GM18519 (cell line): ENCODE measurements at regions not wholly inside any gene's neighbourhood (a gene's known extent, or its start where the extent isn't known, plus 50 kb on each side); places are given as distances from the start of the nearest gene placed in this dataset.
A peak's percentile ranks its signal among the peaks of the same experiment; 100 is the strongest.

Experiments
- ATAC-seq: cut with Tn5 transposase; IDR thresholded peaks from one replicate; pipeline ENCODE4 v1.9.1; 2021; ENCODE audit warnings: mild to moderate bottlenecking, moderate library complexity; ENCODE audit not compliant: unreplicated experiment, low FRiP score

DNA sequence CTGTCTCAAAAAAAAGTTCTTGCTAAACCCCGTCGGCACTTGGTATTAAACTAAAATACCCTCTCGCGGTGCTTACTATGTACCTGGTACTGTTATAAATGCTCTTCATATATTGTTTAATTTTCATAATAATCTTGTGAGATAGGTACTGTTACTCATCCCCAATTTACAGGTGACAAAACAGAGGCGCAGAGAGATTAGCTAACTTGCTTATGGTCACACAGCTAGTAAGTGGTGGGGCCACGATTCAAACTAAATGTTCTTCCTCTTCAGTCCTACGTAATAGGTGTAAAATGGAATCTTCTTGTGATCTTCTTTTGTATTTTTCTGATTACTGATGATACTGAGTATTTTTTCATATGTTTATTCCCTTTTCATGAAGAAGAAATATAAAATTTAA, 51.3 kb downstream of the TET3 start:
- no peak for ATAC-seq

DNA sequence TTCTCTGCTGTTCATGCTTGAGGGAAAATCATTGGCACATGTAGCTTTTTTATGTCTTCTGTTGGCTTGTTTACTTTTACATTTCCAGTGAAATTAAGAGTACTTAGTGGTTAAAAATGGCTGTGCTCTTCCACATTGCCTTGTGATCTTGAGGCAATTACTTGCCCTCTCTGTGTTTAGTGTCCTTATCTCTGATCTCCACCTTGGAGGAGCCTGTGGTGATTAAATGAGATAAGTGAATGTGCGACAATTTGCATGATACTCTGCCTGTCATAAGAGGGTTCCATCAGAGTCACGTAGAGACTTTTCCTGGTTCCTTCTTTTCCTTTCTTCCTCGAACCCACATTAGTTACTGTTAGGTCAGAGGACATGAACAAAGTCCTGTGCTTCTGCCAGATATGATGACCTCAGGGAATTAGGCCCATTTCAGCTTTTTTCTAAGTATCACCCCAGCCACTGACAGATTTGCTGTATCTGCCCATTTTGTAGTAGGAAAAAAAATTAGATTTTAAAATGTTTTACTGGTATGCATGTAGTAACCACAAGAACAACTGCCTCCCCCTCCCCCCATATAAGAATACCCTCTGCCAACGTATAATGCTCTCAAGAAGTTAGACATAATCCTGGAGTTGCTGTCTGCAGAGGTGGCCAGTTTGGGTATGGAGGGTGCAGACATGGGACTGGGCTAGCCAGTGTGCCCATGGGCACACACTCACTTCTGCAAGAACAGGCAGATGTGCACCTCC, 51.9 kb downstream of the TET3 start:
- ATAC-seq = no peak

DNA sequence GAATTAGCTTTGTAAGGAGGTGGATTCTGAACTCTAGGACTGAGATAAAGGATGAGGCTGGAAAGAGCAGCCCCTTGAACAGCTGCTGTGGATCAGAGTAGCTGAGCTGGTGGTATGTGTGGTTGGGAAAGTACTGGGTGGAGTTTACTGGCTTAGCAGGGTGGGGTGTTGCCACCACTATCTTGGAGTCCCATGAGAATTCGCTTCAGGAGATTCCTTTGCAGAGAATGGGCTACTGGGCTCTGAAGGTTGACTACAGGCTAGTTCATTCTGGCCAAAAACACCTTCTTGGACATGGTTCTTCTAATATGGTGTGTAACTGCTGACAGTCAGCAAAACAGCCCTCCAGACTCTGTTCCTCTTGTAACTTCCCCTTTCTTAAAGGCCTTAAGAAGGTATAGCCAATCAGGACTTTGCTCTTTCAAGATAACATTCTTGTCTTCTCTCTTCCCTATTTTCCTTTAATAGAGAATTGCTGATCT, 52.7 kb downstream of the TET3 start:
- peak; percentile 42 for ATAC-seq

DNA sequence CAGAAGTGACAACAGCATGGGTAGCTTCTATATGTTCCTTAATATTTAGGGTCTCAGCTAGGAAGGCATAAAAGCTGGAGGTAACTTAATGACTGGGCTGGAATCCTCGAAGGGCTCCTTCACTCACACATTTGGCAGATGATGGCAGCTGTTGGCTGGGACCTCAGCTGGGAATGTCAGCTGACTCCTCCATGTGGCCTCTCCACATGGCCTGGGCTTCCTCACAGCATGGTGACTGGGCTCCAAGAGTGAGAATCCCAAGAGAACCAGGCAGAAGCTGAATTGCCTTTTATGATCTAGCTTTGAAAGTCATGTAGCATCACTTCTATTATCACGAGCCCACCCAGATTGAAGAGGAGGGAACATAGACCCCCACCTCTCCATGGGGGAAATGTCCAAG, 54.9 kb downstream of the TET3 start:
- no peak for ATAC-seq

DNA sequence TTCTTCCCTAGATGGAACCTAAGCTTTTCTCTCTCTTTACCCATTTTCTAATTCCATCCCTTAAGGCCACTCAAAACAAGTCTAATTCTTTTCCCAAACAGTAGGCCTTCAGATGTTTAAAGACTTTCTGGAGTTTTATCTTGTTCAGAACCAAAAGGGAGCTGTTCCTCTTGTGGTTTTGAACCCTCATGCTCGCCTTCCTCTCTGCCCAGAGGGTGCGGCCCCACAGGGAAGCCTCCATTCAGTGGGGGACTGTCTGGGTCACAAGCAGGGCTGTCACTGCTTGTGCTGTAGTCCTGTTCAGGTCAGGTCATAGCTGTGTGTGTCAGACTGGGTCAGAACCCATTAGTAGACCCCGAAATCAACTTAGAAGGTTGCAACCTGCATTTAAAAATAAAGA, 56.5 kb downstream of the TET3 start:
- no peak for ATAC-seq

DNA sequence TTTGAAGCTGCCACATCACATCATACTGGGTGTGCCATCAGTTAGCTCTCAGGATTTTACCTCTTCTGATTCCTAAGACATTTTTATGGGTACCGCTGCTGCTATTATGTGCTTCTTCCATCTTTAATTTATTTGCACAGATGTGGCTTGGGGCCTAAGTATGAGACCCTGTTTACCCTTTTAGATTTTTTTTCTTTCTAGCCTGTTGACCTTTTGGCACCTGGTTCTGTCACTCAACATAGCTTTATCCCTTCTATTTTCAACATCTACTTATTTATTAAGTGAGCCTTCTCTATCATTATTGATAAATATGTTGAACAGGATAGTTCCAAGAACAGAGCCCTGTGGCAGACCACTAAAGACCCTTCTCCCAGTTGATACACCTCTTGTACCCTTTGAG, 57.0 kb downstream of the TET3 start:
- no peak for ATAC-seq

DNA sequence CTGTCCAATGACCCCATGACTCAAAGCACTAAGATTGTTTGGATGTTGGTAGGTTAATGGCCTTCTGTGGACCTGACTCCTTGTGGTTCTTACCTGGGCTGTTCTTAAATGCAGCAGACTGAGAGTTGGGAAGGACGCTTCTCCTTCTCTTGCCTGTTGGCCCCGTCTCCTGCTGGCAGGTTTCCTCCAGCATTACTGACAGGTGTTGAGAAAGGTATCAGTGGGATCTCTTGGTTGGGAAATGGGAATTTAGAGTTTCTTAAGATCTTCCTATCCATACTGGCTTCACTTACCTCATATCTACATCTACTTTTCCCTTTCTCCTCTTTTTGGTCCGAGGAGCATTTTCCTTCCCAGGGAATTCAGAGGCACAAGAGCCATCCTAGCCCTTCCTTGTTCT, 57.9 kb downstream of the TET3 start:
- ATAC-seq = no peak

DNA sequence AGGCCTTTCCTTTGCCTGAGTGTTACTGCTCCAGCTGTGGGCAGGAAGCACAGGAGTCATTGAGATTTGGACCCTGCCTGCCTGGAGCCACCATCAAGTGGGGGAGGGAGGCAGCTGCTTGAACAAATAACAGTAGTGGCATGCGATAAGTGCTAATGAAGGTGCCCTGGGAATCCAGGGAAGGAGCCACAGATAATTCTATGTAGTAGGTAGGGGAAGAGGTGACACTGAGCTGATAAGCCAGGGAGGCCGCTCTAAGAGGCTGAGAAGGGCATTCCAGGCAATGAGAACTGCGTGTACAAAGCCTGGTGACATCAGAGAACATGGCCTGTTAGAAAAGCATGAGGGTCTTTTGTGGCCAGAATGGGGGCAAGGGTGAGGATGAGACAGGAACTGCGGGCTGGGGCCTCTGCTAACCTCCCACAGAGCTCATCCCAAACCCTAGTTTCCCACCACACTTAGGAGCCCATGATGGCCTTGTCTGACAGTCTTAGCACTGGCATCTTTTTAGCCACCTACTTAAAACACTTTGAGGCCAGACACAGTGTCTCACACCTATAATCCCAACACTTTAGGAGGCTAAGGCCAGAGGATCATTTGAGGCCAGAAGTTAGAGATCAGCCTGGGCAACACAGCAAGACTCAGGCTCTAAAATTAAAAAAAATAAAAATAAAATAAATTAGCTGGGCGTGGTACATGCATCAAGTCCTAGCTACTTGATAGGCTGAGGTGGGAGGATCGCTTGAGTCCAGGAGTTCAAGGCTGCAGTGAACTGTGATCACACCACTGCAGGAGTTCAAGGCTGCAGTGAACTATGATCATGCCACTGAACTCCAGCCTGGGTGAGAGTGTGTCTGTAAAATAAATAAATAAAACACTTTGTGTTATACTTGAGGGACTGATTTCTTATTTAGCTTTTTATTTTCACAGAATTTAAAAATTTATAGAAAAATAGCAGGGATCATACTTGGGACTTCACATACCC, 58.9 kb downstream of the TET3 start:
- ATAC-seq = no peak

DNA sequence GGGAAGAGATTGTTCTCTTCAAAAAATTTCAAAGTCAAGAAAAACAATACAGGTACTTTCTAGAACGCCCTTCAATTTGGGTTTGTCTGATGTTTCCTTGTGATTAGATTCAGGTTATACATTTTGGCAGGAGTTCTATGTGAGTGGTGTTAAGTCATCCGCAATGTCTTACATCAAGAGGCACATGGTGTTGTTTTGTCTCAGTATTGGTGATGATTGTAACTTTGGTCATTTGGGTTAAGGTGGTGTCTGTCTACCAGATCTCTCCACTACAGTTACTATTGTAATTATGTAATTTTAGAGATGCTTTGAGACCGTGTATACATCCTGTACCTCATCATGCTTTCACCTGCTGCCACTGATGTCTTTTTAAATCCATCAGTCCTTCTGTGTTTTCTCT, 60.3 kb downstream of the TET3 start:
- no peak for ATAC-seq

DNA sequence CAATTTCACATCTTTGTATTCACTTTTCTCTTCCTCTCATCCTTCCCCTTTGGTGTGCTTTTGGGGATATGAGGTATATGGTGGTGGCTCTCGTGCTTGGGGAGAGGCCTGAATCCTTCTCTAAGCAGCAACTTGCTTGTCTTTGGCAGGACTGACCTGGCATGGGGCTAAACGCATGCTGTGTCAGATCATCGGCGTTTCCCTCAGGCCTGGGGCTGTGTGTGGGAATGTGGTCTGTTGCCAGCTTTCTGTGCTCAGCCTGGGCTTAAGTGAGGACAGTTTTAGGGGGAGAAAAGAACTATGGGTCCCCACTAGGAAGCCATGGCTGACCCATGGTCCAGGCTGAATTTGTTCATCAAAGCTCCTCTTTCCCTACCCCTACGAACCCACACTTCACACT, 60.7 kb downstream of the TET3 start:
- no peak for ATAC-seq

DNA sequence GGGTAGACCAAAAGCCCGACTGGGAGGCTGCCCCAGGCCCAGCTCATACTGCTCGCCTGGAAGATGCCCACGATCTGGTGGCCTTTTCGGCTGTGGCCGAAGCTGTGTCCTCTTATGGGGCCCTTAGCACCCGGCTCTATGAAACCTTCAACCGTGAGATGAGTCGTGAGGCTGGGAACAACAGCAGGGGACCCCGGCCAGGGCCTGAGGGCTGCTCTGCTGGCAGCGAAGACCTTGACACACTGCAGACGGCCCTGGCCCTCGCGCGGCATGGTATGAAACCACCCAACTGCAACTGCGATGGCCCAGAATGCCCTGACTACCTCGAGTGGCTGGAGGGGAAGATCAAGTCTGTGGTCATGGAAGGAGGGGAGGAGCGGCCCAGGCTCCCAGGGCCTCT, 61.7 kb downstream of the TET3 start:
- ATAC-seq = no peak

DNA sequence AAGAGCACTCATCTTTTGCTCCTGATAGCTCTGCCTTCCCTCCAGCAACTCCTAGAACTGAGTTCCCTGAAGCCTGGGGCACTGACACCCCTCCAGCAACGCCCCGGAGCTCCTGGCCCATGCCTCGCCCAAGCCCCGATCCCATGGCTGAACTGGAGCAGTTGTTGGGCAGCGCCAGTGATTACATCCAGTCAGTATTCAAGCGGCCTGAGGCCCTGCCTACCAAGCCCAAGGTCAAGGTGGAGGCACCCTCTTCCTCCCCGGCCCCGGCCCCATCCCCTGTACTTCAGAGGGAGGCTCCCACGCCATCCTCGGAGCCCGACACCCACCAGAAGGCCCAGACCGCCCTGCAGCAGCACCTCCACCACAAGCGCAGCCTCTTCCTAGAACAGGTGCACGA, 62.4 kb downstream of the TET3 start:
- no peak for ATAC-seq

DNA sequence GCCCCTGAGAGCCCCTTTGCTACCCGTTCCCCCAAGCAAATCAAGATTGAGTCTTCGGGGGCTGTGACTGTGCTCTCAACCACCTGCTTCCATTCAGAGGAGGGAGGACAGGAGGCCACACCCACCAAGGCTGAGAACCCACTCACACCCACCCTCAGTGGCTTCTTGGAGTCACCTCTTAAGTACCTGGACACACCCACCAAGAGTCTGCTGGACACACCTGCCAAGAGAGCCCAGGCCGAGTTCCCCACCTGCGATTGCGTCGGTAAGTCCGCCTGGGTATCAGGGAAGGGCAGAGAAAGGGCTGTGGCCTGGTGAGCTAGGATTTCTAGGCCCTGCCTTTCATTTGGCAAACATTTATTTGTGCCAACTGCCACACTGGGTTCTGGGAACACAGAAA, 63.4 kb downstream of the TET3 start:
- no peak for ATAC-seq

DNA sequence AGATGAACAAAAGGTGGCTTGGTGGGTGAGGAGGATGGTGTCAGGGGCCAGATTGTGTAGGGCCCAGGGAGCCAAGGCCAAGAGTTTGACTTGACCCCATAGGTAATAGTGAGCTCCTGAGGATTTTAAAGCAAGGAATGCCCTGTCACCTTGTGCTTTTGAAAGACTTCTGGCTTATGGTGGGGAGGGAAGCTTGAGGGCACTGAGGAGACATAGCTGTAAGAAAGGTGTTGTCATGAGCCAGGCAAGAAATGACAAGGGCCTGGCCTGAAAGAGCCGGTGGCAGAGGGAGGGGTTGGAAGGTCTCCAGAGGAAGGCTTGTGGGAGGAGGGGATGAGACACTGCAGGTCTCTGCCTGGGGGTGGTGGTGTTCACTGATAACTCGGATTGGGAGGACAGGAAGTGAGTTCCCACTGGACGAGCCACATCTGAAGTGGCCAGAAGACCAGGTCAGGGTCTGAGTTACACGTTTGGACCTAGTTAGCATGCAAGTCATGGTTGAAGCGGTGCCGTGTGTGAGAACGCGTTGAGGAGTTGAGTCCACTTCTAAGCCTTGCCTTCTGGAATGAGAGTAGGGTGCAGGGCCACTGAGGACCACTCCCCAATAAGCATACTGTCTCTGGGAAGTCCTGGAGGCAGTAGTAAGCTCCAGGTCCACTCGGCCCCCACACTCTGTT, 64.3 kb downstream of the TET3 start:
- no peak for ATAC-seq

DNA sequence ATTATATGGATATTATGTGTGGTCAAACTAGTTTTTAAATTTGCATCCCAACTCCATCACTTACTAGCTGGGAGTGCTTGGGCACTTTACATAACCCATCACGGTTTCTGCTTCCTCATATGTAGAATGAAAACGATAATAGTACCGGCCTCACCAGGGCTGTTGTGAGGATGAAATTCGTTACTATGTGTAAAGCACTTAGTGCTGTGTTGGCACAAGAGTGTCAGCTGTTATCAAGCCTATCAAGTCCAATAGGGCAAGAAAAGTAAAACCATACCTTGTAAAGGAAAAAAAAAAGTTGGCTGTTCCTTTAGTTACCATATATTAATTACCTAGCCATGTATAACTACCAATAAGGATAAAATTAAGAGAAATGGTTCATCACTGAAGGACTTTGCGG, 65.4 kb downstream of the TET3 start:
- no peak for ATAC-seq

DNA sequence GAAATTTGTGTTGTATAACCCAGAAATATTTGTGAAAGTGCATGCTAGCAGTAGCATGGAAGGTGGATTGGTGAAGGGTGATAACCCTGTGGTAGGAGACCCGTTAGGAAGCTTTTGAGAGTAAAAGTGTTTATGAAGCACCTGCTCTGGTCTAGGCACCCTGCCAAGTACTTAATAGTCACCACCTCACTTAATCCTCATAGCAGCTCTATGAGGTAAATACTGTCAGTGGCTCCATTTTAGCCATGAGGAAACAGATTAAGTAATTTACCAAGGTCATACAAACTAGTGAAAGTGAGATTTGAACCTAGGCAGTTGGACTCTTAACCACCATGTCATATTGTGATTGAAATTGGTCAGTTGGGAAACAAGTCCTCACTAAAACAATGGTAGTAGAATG, 66.8 kb downstream of the TET3 start:
- no peak for ATAC-seq

DNA sequence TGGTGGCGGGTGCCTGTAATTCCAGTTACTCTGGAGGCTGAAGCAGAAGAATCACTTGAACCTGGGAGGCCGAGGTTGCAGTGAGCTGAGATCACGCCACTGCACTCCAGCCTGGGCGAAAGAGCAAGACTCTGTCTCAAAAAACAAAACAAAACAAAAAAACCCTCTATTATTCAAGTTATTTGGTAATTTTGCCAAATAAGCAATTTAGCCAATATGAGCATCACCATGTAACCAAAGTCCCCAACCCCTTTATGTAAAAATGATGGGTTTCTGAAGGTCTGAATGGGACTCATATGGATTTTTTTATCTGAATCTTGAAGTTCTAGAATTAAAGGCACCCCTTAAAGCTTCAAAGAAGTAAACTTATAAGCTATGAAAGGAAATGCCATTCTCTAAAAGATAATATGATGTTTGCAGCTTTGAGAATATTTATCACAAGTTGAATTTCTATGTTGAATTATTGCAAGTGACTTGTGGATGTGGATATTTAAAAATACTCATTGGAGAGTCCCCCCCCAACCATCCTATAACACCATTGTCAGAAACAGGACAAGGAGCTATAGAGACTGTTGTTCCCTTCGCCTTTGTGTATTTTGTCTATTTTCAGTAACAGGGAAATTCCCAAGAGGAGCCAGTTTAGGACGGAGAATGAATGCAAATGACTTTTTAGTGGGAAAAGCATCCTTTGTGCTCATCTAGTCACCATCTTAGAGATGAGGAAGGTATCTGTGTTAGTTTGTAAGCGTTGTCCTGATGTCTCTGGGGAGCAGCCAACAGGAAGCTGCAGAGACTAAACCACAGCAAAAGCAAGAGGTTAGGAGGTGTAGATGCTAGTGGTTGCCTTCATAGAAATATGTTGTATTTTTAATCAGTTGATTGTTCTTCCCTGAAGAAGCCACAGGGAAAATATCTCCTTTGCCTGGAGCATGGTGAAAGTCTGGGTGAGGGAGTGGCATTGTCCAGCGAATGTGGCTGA, 68.3 kb downstream of the TET3 start:
- no peak for ATAC-seq

DNA sequence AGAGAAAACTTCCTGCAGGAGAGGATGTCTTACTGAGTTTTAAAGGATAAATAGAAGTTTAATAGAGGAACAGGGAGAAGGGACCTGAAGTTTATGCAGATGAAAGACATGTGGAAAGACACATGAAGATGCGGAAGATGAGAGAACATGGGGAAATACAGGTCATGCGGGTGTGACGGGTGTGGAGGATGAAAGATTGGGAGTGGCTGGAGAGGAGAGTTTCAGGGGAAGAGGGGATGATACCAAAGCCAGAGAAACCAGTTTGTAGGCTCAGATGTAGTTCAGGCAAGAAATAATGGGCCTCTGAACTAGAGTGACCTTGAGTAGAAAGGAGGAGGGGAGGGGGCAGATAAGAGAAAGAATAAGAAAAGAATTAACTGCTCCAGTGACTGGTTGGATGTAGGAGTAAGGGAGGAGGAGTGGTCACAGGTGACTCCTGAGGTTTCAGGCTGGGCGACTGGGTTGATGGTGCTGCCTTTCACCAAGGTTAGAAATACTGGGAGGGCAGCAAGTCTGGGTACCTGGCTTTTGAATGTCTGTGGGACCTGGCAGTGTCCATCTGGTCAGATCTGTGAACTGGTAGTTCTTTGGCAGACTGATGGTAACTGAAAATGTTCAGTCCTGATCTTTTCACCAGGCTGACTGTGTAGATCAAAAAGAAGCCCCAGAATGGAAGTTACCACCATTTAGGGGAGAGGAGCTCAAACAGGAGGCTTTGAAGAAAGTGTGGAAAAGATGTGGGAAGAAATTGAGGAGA, 69.4 kb downstream of the TET3 start:
- no peak for ATAC-seq

DNA sequence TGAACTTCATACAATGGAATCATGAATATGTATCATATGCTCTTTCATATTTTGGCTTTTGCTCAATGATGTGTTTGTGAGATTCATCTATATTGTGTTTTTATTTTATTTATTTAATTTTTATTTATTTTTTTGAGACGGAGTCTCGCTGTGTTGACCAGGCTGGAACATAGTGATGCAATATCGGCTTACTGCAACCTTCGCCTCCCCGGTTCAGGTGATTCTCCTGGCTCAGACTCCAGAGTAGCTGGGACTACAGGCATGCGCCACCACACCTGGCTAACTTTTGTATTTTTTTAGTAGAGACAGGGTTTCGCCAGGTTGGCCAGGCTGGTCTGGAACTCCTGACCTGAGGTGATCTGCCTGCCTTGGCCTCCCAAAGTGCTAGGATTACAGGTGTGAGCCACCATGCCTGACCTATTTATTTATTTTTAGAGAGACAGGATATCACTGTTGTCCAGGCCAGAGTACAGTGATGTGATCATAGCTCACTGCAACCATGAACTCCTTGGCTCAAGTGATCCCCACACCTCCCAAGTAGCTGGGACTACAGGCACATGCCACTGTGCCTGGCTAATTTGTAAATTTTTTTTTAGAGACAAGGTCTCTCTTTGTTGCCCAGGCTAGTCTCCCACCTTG, 74.5 kb downstream of the TET3 start:
- no peak for ATAC-seq
